SK-N-SH treated with all-trans-retinoic acid at 6 μM for 48 hours (cell line): ENCODE measurements at regions not wholly inside any gene's neighbourhood (a gene's known extent, or its start where the extent isn't known, plus 50 kb on each side); places are given as distances from the start of the nearest gene placed in this dataset.
"Not testable (repeated sequence)": the region's sequence is repeated elsewhere in the genome, so short reads cannot be mapped to it uniquely, and the experiment has no call there.

ENCODE experiments used
- ATAC-seq: fragments of 200-7000 bp; cut with Tn5 transposase; 3 replicates; pipeline ENCODE4 v1.9.1; 2020; ENCODE audit warnings: mild to moderate bottlenecking, moderate library complexity
- ARNTL ChIP-seq: fragments of 450-650 bp; formaldehyde crosslinking; IDR thresholded peaks from 2 replicates; pipeline ENCODE4 v1.5.0; 2020; ENCODE audit warnings: low read depth, mild to moderate bottlenecking, moderate library complexity, borderline replicate concordance
- BACH2 ChIP-seq: fragments of 250-450 bp; sonication (Bioruptor Pico); IDR thresholded peaks from 2 replicates; pipeline ENCODE4 v1.9.0; 2021; ENCODE audit warnings: mild to moderate bottlenecking, borderline replicate concordance
- CSDC2 ChIP-seq: fragments of 250-450 bp; sonication (Bioruptor Pico); IDR thresholded peaks from 2 replicates; pipeline ENCODE4 v1.5.0; 2020; ENCODE audit warnings: mild to moderate bottlenecking, moderate library complexity
- CSRNP3 ChIP-seq: fragments of 250-450 bp; sonication (Bioruptor Pico); IDR thresholded peaks from 2 replicates; pipeline ENCODE4 v1.5.1; 2021; ENCODE audit warnings: mild to moderate bottlenecking, moderate library complexity
- GLIS3 ChIP-seq: fragments of 250-450 bp; sonication (Bioruptor Pico); IDR thresholded peaks from 2 replicates; pipeline ENCODE4 v1.5.0; 2020; ENCODE audit warnings: mild to moderate bottlenecking, moderate library complexity
- OSR1 ChIP-seq: fragments of 250-450 bp; sonication (Bioruptor Pico); IDR thresholded peaks from 2 replicates; pipeline ENCODE4 v1.8.0; 2022; ENCODE audit warnings: moderate library complexity, mild to moderate bottlenecking, inconsistent platforms
- PATZ1 ChIP-seq: fragments of 250-450 bp; sonication (Bioruptor Pico); IDR thresholded peaks from 2 replicates; pipeline ENCODE4 v1.8.0; 2020; ENCODE audit warnings: mild to moderate bottlenecking, moderate library complexity, borderline replicate concordance
- PPARA ChIP-seq: fragments of 250-450 bp; sonication (Bioruptor Pico); IDR thresholded peaks from 2 replicates; pipeline ENCODE4 v1.5.0; 2020; ENCODE audit warnings: mild to moderate bottlenecking, borderline replicate concordance
- RARB ChIP-seq: fragments of 250-450 bp; sonication (Bioruptor Pico); IDR thresholded peaks from 2 replicates; pipeline ENCODE4 v1.8.0; 2021; ENCODE audit warnings: mild to moderate bottlenecking, moderate library complexity
- SNAI2 ChIP-seq: fragments of 250-450 bp; sonication (Bioruptor Pico); IDR thresholded peaks from 2 replicates; pipeline ENCODE4 v1.5.0; 2020; ENCODE audit warnings: mild to moderate bottlenecking, moderate library complexity
- TCF4 ChIP-seq: fragments of 250-450 bp; sonication (Bioruptor Pico); IDR thresholded peaks from 2 replicates; pipeline ENCODE4 v1.8.0; 2021; ENCODE audit warnings: mild to moderate bottlenecking, moderate library complexity, borderline replicate concordance
- TOX ChIP-seq: fragments of 250-450 bp; sonication (Bioruptor Pico); IDR thresholded peaks from 2 replicates; pipeline ENCODE4 v1.8.0; 2021; ENCODE audit warnings: mild to moderate bottlenecking, moderate library complexity, borderline replicate concordance
- TSHZ2 ChIP-seq: fragments of 250-450 bp; sonication (Bioruptor Pico); IDR thresholded peaks from 2 replicates; pipeline ENCODE4 v1.5.0; 2020; ENCODE audit warnings: mild to moderate bottlenecking, moderate library complexity
- ZC3H10 ChIP-seq: fragments of 250-450 bp; sonication (Bioruptor Pico); IDR thresholded peaks from 2 replicates; pipeline ENCODE4 v1.5.1; 2021; ENCODE audit warnings: mild to moderate bottlenecking, moderate library complexity
- ZFP3 ChIP-seq: fragments of 250-450 bp; sonication (Bioruptor Pico); IDR thresholded peaks from 2 replicates; pipeline ENCODE4 v1.5.0; 2020; ENCODE audit warnings: mild to moderate bottlenecking, moderate library complexity
- ZFP30 ChIP-seq: fragments of 450-650 bp; formaldehyde crosslinking; IDR thresholded peaks from 2 replicates; pipeline ENCODE4 v1.5.0; 2022; ENCODE audit warnings: mild to moderate bottlenecking, moderate library complexity
- ZNF565 ChIP-seq: fragments of 450-650 bp; formaldehyde crosslinking; conservative IDR thresholded peaks from 2 replicates; pipeline ENCODE4 v1.5.0; 2020; ENCODE audit warnings: low read depth, mild to moderate bottlenecking, moderate library complexity
- ZNF70 ChIP-seq: fragments of 450-650 bp; formaldehyde crosslinking; IDR thresholded peaks from 2 replicates; pipeline ENCODE4 v1.5.0; 2020; ENCODE audit warnings: mild to moderate bottlenecking, moderate library complexity
- ZNF8 ChIP-seq: fragments of 450-650 bp; formaldehyde crosslinking; IDR thresholded peaks from 2 replicates; pipeline ENCODE4 v1.5.0; 2020; ENCODE audit warnings: mild to moderate bottlenecking, moderate library complexity
- TF ChIP-seq, protein P1 (sequence below): fragments of 250-450 bp; sonication (Bioruptor Pico); IDR thresholded peaks from 2 replicates; pipeline ENCODE4 v1.5.1; 2020; ENCODE audit warnings: low read depth, mild to moderate bottlenecking, moderate library complexity
- TF ChIP-seq, protein P2 (sequence below): fragments of 250-450 bp; sonication (Bioruptor Pico); IDR thresholded peaks from 2 replicates; pipeline ENCODE4 v1.8.0; 2021; ENCODE audit warnings: low read depth, mild to moderate bottlenecking, moderate library complexity, borderline replicate concordance

DNA sequence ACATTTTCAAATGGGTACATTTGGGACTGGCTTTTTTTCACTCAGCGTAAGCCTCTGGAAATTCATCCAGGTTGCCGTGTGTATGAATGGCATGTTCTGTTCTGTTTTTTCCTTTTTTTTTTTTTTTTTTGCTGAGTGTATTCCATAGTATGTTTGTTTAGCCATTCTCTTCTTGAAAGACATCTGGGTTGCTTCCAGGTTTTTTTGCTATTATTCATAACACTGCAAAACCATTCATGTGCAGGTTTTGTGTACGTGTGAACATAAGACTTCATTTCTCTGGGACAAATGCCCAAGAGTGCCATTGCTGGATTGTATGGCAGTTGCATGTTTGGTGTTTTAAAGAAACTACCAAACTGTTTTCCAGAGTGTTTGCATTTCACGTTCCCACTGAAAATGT lies 335.9 kb upstream of the TNRC6C start:
- TF ChIP-seq ZC3H10 (no peak), TOX (CRISPR knock-in tag) (no peak), SNAI2 (CRISPR knock-in tag) (no peak), ZNF565 (CRISPR knock-in tag) (no peak), PATZ1 (CRISPR knock-in tag) (no peak), PPARA (CRISPR knock-in tag) (no peak), TSHZ2 (no peak), ARNTL (CRISPR knock-in tag) (no peak), CSRNP3 (CRISPR knock-in tag) (no peak), GLIS3 (CRISPR knock-in tag) (no peak), CSDC2 (CRISPR knock-in tag) (no peak), ZNF70 (no peak), OSR1 (CRISPR knock-in tag) (no peak), RARB (CRISPR knock-in tag) (no peak), TCF4 (CRISPR knock-in tag) (no peak), BACH2 (CRISPR knock-in tag) (no peak), ZNF8 (CRISPR knock-in tag) (no peak), ZFP30 (CRISPR knock-in tag) (no peak)
- TF ChIP-seq, protein P1, sequence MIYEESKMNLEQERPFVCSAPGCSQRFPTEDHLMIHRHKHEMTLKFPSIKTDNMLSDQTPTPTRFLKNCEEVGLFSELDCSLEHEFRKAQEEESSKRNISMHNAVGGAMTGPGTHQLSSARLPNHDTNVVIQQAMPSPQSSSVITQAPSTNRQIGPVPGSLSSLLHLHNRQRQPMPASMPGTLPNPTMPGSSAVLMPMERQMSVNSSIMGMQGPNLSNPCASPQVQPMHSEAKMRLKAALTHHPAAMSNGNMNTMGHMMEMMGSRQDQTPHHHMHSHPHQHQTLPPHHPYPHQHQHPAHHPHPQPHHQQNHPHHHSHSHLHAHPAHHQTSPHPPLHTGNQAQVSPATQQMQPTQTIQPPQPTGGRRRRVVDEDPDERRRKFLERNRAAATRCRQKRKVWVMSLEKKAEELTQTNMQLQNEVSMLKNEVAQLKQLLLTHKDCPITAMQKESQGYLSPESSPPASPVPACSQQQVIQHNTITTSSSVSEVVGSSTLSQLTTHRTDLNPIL (CRISPR knock-in tag): no peak
- TF ChIP-seq, protein P2, sequence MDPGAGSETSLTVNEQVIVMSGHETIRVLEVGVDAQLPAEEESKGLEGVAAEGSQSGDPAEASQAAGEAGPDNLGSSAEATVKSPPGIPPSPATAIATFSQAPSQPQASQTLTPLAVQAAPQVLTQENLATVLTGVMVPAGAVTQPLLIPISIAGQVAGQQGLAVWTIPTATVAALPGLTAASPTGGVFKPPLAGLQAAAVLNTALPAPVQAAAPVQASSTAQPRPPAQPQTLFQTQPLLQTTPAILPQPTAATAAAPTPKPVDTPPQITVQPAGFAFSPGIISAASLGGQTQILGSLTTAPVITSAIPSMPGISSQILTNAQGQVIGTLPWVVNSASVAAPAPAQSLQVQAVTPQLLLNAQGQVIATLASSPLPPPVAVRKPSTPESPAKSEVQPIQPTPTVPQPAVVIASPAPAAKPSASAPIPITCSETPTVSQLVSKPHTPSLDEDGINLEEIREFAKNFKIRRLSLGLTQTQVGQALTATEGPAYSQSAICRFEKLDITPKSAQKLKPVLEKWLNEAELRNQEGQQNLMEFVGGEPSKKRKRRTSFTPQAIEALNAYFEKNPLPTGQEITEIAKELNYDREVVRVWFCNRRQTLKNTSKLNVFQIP: no peak
- ATAC-seq: no peak

DNA sequence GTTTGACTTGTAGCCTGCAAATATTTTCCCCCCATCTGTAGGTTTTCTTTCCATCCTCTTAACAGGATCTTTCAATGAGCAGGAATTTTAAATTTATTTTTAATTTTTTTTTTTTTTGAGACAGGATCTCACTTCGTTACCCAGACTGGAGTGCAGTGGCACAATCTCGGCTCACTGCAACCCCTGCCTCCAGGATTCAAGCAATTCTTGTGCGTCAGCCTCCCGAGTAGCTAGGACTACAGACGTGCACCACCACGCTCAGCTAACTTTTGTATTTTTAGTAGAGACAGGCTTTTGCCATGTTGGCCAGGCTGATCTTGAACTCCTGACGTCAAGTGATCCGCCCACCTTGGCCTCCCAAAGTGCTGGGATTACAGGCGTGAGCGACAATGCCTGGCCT lies 335.2 kb upstream of the TNRC6C start:
- not testable (repeated sequence) for ATAC-seq

GRCh38 chr17:77628035-77628434 lies 330.5 kb upstream of the TNRC6C start:
- no peak for ATAC-seq
- no peak for TF ChIP-seq TOX (CRISPR knock-in tag)
- no peak for TF ChIP-seq ZNF565 (CRISPR knock-in tag)
- no peak for TF ChIP-seq CSRNP3 (CRISPR knock-in tag)
- TF ChIP-seq, protein P1 (CRISPR knock-in tag): no peak
- no peak for TF ChIP-seq ZFP3 (CRISPR knock-in tag)
- no peak for TF ChIP-seq PATZ1 (CRISPR knock-in tag)
- TF ChIP-seq, protein P2: no peak
- no peak for TF ChIP-seq TCF4 (CRISPR knock-in tag)
- TF ChIP-seq ZNF8 (CRISPR knock-in tag): no peak
- TF ChIP-seq RARB (CRISPR knock-in tag): no peak
- TF ChIP-seq PPARA (CRISPR knock-in tag): no peak
- no peak for TF ChIP-seq ZNF70
- no peak for TF ChIP-seq CSDC2 (CRISPR knock-in tag)
- TF ChIP-seq ZC3H10: no peak
- no peak for TF ChIP-seq ZFP30 (CRISPR knock-in tag)
